ENCODE measurements at regions not wholly inside any gene's neighbourhood (a gene's known extent, or its start where the extent isn't known, plus 50 kb on each side); places are given as distances from the start of the nearest gene placed in this dataset.
"Not testable (repeated sequence)": the region's sequence is repeated elsewhere in the genome, so short reads cannot be mapped to it uniquely, and the experiment has no call there.

DNA sequence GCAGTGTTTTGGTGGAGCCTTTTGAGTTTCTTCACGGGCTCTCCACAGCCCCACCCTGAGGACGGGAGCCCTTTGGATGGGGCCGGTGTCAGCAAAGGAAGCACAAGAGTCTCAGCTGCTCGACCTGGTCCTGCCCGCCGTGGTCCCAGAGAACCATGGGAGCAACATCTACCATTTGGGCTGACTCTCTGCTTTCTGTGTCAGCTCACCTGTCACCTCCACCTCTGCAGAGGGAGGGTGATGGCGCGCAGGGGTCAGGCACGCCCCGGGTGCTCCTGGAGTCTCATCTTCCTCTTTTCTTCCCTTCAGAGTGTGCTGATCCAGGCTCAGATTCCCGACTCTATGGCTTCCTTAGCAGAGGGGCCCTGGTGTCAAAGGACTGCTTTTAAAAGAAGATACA lies 171.7 kb downstream of the LAT start:
- DNase-seq, result no peak

DNA sequence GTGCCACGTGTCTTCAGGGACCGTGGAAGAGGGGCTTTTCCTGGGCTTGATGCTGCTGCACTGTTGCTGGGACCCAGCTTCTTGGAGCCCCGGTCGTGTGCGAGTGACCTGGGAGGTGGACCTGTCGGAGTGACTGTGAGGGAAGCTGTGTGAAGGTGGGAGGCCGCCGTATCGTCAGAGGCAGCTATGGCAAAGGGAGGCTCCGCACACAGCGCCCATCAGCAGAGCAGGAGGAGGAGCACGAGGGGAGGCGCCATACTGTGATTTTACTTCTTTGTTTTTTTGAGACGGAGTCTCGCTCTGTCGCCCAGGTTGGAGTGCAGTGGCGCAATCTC lies 171.0 kb downstream of the LAT start:
- DNase-seq, result not testable (repeated sequence)

DNA sequence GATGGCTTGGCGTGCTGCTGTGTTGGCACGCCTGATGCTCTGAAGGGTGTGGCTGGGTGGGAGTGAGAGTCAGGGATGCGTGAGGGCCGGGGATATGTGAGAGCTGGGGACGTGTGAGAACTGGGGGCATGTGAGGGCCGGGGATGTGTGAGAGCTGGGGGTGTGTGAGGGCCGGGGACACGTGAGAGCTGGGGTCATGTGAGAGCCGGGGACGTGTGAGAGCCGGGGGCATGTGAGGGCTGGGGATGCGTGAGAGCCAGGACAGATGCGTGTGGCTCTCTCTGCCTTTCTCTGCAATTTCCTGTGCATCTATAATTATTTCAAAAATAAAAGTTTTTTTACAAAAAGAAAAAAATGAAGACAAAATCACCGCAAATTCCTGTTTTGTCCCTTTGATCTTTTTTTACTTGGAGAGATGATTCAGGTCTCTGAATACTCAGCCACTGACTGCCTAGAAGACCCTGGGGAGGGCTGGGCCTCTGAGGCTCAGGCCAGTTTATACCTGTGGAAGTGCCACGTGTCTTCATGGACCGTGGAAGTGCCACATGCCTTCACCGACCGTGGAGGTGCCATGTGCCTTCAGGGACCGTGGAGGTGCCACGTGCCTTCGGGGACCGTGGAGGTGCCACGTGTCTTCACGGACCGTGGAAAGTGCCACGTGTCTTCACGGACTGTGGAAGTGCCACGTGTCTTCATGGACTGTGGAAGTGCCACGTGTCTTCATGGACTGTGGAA lies 170.4 kb downstream of the LAT start:
- DNase-seq, result not testable (repeated sequence)

DNA sequence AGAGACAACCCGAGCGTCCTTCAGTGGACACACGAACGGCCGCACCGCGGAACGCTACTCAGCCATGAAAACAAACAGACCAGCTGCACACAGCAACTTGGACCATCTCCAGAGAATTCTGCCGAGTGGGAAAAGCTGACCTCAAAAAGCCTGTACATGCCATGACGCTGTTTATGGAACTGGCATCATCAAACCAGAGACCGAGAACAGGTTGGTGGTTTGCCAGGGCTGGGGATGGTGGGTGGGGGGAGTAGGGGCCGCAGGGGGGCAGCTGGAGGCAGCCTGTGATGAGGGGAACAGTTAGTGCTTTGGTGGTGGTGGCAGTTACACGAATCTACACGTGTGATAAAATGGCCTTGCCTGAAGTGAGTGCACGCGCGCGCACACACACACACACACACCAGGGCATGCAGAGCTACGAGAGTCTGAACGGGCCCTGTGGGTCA lies 169.8 kb downstream of the LAT start:
- DNase-seq, result no peak

DNA sequence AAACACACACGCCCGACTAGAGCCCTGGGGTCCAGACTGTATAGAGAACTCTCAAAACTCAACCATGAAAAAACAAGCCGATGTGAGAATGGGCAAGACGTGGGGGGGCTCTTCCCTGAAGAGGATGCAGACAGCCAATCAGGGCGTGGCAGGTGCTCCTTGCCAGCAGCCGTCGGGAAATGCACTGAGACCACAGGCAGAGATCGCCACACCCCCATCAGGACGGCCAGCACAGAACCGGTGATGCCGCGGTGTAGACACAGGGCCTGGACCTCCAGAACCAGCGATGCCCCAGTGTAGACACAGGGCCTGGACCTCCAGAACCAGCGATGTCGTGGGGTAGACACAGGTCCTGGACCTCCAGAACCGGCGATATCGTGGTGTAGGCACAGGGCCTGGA lies 169.2 kb downstream of the LAT start:
- no peak for DNase-seq

DNA sequence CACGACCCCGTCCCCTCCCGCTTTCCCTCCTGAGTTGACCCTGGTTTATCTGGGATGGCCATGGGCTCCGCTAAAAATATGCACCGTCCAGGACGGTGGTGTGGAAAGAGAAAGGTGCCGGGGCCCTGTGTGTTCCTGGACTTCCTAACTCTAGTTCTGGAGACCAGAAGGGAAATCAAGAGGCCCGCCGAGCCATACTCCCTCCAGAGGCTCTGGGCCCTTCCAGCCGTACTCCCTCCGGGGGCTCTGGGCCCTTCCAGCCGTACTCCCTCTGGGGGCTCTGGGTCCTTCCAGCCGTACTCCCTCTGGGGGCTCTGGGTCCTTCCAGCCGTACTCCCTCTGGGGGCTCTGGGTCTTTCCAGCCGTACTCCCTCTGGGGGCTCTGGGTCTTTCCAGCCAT lies 168.5 kb downstream of the LAT start:
- not testable (repeated sequence) for DNase-seq

DNA sequence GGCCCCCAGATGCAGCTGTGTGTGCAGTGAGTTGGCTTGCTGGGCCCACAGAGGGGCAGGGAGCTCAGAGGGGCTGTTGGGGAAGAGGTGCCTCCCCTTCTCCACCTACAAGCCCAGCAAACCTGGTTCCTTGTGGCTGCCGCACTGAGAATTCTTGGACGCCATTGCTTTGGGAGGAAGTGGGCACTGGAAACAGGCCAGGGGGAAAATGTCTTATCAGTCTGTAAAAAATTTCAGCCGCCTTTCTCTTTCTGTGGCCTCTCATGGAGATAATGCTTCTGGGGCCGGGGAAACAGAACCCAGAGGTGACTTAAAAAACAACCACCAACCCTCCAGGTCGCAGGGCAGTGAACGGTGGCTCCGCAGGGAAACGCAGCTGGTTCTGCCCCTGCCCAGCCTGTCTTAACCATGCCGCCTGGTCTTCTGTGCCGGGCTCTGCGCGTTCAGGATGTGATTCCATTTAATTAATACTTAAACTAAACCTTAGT lies 167.7 kb downstream of the LAT start:
- DNase-seq, result not testable (repeated sequence)

DNA sequence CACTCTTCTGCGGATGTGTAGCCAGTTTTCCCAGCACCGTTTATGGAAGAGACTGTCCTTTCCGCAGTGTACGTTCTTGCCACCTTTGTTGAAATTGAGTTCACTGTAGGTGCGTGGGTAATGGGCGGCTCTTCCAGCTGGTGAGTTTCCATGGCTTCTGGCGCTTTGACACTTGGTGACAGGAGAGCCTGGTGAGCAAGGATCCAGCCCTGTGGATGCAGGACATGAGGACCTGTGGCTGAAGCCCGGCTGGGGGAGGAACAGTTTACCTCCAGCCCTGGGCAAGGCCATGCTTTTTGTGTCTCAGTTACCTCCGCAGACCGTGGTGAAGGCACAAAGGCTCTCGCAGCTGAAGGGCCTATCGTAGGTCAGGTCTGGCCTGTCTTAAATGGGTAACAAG lies 166.5 kb downstream of the LAT start:
- DNase-seq, result no peak

DNA sequence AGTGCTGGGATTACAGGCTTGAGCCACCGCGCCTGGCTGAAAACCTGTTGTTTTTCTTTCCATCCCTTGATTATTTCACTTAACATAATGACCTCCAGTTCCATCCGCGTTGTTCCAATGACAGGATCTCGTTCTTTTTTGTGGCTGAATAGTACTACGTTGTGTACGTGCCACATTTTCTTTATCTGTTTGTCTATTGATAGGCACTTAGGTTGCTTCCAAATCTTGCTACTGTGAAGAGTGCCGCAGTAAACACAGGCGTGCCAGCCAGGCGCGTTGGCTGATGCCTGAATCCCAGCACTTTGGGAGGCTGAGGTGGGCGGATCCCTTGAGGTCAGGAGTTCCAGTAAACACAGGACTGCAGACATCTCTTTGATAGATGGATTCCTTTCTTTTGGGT lies 165.1 kb downstream of the LAT start:
- not testable (repeated sequence) for DNase-seq

DNA sequence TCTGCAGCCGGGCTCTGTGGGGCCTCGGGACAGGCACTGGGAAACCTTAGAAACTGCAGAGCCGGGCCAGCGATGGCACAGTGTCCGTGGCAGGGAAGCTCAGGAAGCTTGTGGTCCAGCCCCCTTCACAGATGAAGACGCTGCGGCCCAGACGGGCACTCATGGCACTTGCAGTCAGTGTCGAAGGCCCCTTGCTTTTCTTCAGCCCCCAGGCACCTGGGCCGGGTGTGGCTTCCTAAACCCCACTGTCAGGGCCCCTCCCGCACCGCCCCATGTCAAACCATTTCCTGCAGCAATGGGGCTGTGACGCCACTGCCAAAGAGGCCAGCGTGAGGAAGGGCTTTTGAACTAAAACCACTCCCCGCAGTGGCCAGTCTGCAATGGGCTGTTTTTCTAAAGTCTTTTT lies 164.0 kb downstream of the LAT start:
- DNase-seq, result peak; percentile 62

DNA sequence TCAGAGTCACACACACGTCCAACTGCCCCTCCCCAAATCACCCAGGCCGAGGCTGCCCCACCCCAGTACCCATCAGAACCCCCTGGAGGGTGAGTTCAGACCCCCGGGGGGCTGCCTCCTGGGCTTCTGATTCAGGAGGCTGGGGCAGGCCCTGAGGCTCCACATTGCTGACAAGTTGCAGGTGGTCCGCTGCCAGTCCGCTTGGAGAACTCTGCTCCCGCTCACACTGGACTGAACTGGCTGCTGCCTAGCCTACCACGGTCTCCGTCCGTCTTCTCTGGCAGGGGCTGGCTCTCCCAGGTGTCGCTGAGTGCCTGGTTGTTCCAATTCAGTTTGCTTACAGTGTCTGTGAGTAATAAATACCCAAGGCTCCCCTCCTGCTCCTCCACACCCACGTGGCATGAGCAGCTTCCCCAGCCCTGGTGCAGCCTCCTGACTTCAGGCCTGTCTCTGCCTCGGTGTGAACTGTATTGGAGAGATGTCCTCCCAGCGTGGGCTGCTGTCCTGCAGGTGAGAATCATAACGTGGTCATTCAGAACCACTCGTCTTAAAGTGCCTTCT lies 163.4 kb downstream of the LAT start:
- peak; percentile 22 for DNase-seq

DNA sequence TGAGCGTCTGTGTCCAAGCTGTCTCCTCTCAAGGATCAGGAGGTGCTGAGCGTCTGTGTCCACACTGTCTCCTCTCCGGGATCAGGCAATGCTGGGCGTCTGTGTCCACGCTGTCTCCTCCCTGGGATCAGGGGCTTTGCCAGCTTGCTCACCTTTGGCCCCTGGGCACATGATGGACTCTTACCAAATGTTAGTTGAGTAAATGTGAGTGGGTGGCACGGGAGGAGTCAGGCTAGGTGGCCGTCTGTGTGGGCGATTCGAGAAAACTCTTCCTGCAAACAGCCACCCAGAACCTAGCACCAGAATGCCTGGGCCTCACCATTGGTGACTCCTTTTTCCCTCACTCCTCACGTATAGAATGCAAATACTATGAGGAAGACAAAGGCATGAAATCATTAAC lies 162.9 kb downstream of the LAT start:
- not testable (repeated sequence) for DNase-seq

DNA sequence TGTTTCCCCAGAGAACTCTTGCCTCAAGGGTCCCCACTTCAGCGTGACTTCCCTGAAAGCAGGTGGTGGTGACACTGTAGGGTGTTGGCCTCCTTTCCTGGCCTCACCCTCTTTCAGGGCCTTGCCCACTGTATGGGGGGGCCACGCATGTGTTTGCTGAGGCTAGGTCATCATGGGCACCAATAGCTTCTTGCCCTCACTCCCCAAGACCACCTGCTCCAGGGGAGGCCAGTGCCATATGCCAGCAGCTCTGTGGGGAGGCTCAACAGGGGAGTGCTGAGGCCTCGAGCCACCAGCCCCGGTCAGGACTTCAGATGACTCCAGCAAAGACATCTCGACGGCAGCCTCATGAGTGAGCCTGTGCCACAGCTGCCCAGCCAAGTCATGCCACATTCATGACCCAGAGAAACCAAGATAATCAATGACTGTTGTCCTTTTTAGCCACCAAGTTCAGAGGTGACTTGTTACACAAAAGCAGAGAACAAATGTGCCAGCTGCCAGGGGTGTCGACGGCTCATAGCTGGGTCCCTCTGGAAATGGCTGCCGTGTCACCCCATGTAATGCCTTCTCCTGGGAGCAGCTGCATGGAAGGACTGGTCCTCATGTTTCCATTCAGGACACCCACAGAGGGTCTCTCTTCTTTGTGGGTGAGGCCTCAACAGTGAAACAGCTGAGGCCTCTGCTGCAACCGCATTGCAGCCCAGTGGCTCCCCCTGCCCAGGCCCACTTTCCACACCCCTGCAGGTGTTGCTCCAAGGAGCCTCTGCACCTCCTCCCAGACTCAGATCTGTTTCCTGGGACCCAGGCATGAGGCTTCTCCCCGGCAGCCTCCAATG lies 162.2 kb downstream of the LAT start:
- not testable (repeated sequence) for DNase-seq

DNA sequence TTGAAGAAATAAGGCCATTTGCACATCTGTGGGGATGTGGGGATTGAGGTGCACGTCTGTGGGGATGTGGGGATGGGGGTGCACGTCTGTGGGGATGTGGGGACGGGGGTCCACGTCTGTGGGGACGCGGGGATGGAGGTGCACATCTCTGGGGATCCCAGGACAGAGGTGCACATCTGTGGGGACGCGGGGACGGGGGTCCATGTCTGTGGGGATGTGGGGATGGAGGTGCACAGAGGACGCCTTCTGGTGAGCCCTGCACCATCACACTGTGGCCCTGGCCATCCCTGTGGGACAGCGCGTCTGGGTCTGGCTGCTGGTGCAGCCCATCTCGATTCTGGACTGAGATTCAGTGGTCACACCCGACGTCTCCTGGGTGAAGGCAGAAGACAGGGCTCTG lies 161.4 kb downstream of the LAT start:
- no peak for DNase-seq

DNA sequence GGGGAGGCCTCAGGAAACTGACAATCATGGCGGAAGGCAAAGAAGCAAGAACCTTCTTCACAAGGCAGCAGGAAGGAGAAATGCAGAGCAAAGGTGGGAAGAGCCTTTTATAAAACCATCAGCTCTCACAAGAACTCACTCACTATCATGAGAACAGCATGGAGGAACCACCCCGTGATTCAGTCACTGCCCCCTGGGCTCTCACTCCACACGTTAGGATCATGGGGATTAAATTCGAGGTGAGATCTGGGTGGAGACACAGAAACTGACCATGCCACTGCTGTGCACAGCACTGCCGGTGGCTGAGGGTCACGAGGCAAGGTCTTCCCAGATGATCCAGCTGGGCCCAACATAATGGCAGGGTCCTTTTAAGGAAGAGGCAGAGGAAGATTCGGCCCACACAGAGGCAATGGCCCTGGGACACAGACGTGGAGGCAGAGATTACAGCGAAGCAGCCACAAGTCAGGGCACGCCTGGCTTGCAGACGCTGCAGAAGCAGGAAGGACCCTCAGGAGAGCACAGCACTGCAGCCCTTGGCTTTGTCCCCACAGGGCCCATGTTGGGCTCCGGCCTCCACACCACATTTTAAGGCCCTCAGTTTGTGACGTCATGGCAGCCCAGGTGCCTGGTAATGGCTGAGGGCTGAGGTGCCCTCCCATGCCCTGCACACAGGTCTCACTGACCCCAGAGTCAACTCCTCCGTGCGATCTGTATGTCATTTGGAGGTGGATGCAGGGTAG lies 160.8 kb downstream of the LAT start:
- not testable (repeated sequence) for DNase-seq

DNA sequence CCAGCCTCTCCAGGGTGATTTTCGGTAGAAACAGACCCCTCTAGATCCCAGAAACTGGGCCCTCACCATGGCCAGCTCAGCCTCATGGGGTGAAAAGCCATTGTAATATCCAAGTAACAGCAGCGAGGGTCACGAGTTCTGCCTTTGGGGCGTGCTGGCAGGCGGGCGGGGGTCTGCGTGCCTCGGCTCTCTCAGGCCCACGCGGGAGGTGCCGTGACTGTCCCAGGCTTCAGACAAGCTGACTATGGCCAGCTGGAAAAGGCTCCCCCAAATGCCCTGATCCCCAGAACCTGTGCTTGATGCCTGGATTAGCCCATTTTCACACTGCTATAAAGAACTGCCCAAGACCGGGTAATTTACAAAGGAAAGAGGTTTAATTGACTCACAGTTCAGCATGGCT lies 160.2 kb downstream of the LAT start:
- DNase-seq, result not testable (repeated sequence)

DNA sequence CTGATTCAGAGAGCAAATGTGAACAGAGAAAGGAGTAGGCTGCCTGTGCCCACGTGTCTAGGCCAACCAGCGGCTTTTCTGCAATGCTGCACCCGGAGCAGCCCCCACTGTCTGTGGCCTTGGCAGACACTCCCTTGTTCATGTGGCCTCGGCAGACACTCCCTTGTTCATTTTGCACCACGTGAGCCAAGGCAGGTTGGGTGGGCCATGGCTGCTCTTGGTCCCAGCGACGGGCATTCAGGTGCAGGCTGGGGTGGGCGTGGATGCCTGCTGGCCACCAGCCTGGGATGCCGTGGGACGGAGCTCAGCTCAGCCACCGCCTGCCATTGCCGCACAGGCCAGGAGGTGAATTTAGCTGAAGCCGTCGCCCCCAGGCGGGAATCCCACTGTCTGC lies 159.8 kb downstream of the LAT start:
- DNase-seq, result not testable (repeated sequence)

DNA sequence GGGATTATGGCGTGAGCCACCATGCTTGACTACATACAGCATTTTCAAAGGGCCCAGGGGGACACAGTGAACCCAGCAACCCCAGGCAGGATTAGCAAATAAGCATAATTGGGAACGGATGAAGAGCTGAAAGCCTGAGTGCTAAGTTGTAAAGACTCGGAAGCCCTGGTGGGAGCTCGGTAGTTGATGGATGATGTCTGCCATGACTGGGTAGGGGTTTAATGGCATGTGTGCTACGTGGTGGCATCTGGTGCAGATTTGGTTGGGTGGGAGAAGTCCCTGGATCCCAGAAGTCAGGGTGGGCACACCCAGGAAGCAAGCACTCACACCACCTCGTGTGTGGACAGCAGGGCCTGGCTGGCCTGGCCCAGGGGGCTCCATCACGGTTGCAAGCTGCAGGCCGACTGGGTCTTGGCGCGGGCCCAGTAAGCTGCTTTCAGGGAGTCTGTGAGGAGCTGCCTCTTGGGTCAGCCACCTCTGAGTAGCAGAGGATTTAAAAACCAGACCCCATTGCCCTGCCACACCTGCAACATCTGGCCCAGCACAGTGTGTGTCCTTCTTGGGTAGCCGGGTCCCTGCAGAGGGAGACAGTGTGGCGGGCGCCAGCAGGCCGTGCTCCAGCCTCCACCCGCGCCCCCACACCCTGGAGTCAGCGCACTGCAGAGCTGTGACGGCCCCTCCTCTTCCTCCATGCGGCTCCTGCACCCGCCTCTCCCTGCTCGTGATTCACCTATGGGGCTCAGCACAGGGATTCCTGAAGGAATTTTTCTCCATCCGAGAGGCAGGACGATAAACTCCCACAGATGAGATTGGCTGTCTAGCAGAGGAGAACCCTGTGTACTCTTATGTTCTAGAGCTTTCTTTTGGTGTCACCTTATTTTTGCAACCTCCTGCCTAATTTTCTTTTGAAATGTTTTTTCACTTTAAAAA lies 159.2 kb downstream of the LAT start:
- not testable (repeated sequence) for DNase-seq

DNA sequence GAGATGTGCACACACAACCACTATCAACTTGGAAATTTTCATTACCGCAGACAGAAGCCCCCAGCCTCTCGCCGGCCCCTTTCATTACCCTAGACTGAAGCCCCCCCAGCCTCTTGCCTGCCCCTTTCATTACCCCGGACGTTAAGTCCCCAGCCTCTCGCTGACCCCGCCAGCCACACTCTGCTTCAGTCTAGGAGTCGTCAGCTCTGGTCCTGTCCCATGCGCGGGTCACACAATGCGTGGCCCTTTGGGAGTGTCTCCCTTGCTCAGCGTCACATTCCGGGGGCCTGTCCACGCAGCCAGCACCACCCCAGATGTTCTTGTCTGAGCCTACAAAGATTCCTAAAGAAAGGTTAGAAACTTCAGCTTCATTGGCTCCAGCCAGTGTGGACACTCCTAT lies 157.7 kb downstream of the LAT start:
- not testable (repeated sequence) for DNase-seq

DNA sequence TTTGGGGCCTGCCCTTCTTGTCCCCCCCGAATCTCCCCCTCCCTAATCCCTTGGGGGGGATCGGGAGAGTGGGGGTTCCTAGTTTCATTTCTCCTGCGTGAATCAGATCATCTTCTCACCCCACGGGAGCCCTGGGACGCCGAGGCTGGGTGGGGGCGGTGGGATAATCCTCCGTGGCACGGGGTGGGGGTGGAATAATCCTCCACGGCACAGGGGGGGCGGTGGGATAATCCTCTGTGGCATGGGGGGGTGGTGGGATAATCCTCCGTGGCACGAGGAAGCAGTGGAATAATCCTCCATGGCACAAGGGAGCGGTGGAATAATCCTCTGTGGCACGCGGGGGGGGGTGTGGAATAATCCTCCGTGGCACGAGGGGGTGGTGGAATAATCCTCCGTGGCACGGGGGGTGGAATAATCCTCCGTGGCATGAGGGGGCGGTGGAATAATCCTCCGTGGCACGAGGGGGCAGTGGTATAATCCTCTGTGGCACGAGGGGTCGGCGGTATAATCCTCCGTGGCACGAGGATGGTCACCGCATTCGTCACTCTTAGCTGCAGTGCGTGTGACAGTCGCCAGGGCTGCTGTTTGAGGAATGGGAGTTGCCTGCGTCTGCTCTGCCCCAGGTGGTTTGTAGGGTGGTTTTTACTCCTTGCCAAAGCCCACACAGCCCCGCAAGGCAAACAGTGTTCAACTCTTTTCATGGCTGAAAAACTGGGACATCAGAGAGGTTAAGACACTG lies 156.9 kb downstream of the LAT start:
- DNase-seq, result no peak

DNA sequence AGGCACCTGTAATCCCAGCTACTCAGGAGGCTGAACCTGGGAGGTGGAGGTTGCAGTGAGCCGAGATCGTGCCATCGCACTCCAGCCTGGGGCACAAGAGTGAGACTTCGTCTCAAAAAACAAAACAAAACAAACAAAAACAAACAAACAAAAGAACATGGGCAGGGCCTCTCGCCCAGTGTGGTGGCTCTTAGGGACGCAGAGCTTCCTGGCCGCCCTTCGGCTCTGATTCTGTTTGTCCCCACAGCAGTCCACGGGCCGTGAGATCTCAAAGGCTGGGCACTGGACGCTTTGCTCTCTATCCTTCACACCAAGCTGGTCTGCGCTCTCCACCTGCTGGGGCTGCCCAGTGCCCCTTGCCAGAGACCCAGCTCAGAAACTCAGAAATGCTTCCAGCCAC lies 156.3 kb downstream of the LAT start:
- DNase-seq, result not testable (repeated sequence)

Measured in activated naive CD4-positive, alpha-beta T cell treated with Interleukin-2 at 50 U/mL for 16 hours (primary cell).